ENCODE measurements at regions not wholly inside any gene's neighbourhood (a gene's known extent, or its start where the extent isn't known, plus 50 kb on each side); places are given as distances from the start of the nearest gene placed in this dataset.
A peak's percentile ranks its signal among the peaks of the same experiment; 100 is the strongest.

DNA sequence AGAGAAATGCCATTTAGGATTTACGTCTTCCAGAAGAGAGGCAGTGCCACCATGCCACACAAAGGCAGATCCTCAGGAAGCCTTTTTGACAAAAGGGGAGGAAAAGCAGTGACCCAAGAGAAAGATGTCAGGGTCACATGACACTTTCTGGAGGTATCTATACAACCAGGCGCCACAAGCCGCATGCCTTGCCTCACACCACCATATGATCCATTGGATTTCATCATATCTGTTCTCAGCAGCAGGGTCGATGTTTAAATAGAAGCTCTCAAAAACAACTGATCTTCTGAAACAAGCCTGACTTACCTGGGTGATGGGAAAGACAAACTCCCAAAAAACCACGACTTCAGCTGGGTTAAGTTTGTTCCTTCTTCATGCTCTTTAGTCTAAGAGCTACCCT is 52.5 kb upstream of the UNC5B start:
- no peak overlapping the region for H3K4me2 ChIP-seq (ENCODE audit: low read length)
- H2BK120ac ChIP-seq (ENCODE audit: low read depth, low read length), result no peak overlapping the region
- WGBS (ENCODE audit: extremely low coverage, insufficient coverage, low lambda C conversion rate), result no CpG with 5 or more reads among the region's 5 CpGs
- H3K79me1 ChIP-seq (ENCODE audit: low read length), result no peaks in the 10 kb centered on the region
- no peak overlapping the region for H3K18ac ChIP-seq (ENCODE audit: low read length)
- no peaks in the 10 kb centered on the region for H3K36me3 ChIP-seq (ENCODE audit: control insufficient read depth, insufficient read depth, low read length)
- DNase-seq, result no peak
- H3K4me1 ChIP-seq (ENCODE audit: control insufficient read depth, low read depth, low read length), result no peaks in the 10 kb centered on the region
- no peak overlapping the region for H3K56ac ChIP-seq (ENCODE audit: low read length)
- no peak overlapping the region for H4K8ac ChIP-seq (ENCODE audit: low read depth, low read length)
- H3K23ac ChIP-seq (ENCODE audit: low read length), result no peak overlapping the region
- H2BK5ac ChIP-seq (ENCODE audit: low read length), result no peak overlapping the region
- no peaks in the 10 kb centered on the region for H3K79me2 ChIP-seq (ENCODE audit: control insufficient read depth, insufficient read depth, low read length)
- no peak overlapping the region for H3K4me3 ChIP-seq (ENCODE audit: low read length)
- no peak overlapping the region for H3K27ac ChIP-seq (ENCODE audit: low read depth, low read length)
- H2BK15ac ChIP-seq (replicated peaks; ENCODE audit: low read depth), result no peak overlapping the region
- H3K4ac ChIP-seq (ENCODE audit: low read depth, low read length), result no peak overlapping the region
- H4K5ac ChIP-seq (ENCODE audit: low read length), result no peak overlapping the region
- H2AK5ac ChIP-seq (ENCODE audit: low read length), result no peak overlapping the region
- no peaks in the 10 kb centered on the region for H3K27me3 ChIP-seq (ENCODE audit: insufficient read depth, low read length, poor library complexity)
- H3K9ac ChIP-seq (ENCODE audit: low read length), result no peak overlapping the region

DNA sequence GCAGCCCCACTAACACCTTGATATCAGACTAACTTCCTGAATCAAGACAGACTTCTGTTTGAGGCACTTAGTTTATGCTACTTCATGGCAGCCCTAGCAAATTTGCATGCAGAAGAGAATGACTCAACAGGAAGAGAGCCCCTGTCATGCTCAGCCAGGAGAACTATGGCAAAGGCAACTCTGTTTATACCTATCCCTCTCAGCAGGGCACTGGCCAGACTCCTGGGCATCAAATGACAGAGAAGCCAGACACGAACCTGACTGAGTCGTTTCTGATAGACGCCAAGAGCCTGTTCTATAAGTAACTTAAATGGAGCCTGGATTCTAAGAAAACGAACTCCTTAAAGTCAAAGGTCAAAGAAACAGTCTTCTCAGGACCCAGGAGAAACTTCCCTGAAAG is 50.9 kb upstream of the UNC5B start:
- no peak overlapping the region for H2AK5ac ChIP-seq (ENCODE audit: low read length)
- no peaks in the 10 kb centered on the region for H3K79me2 ChIP-seq (ENCODE audit: control insufficient read depth, insufficient read depth, low read length)
- no peak overlapping the region for H3K18ac ChIP-seq (ENCODE audit: low read length)
- no peak overlapping the region for H2BK15ac ChIP-seq (replicated peaks; ENCODE audit: low read depth)
- no peaks in the 10 kb centered on the region for H3K4me1 ChIP-seq (ENCODE audit: control insufficient read depth, low read depth, low read length)
- H3K4me2 ChIP-seq (ENCODE audit: low read length), result no peak overlapping the region
- no CpG with 5 or more reads among the region's 4 CpGs for WGBS (ENCODE audit: extremely low coverage, insufficient coverage, low lambda C conversion rate)
- H3K9ac ChIP-seq (ENCODE audit: low read length), result no peak overlapping the region
- no peak overlapping the region for H3K27ac ChIP-seq (ENCODE audit: low read depth, low read length)
- no peak overlapping the region for H3K4me3 ChIP-seq (ENCODE audit: low read length)
- H4K8ac ChIP-seq (ENCODE audit: low read depth, low read length), result no peak overlapping the region
- no peak overlapping the region for H3K4ac ChIP-seq (ENCODE audit: low read depth, low read length)
- no peak overlapping the region for H2BK120ac ChIP-seq (ENCODE audit: low read depth, low read length)
- H3K23ac ChIP-seq (ENCODE audit: low read length), result no peak overlapping the region
- DNase-seq, result peak; percentile 43
- H4K5ac ChIP-seq (ENCODE audit: low read length), result no peak overlapping the region
- H3K36me3 ChIP-seq (ENCODE audit: control insufficient read depth, insufficient read depth, low read length), result no peaks in the 10 kb centered on the region
- no peaks in the 10 kb centered on the region for H3K27me3 ChIP-seq (ENCODE audit: insufficient read depth, low read length, poor library complexity)
- H2BK5ac ChIP-seq (ENCODE audit: low read length), result no peak overlapping the region
- H3K79me1 ChIP-seq (ENCODE audit: low read length), result no peaks in the 10 kb centered on the region
- no peak overlapping the region for H3K56ac ChIP-seq (ENCODE audit: low read length)
